Calu3 (cell line): ENCODE measurements at regions not wholly inside any gene's neighbourhood (a gene's known extent, or its start where the extent isn't known, plus 50 kb on each side); places are given as distances from the start of the nearest gene placed in this dataset.

Experiments used
- BruUV-seq: library from RNA; stranded (reverse); fragments of 400-500 nt; replicated peaks from 2 replicates; lab custom pipeline; 2021; lab: Mats Ljungman, UMichigan
- CTCF ChIA-PET: fragments of 300-600 bp; sonication (Branson Sonifier 250); formaldehyde crosslinking; loops from one replicate; lab custom pipeline; 2022; ENCODE audit warnings: antibody characterized with exemption; lab: Charles Lee
- DNase-seq: peaks from one replicate; pipeline ENCODE4 v3.0.0; 2022
- H3K27ac Mint-ChIP-seq: one replicate; pipeline ENCODE4 v1.8.0; 2022; ENCODE audit warnings: mixed read lengths; ENCODE audit not compliant: unreplicated experiment
- H3K27me3 Mint-ChIP-seq: one replicate; pipeline ENCODE4 v1.8.0; 2022; ENCODE audit warnings: mixed read lengths; ENCODE audit not compliant: unreplicated experiment
- H3K36me3 Mint-ChIP-seq: one replicate; pipeline ENCODE4 v1.8.0; 2022; ENCODE audit warnings: mild to moderate bottlenecking, moderate library complexity, mixed read lengths; ENCODE audit not compliant: insufficient read depth, unreplicated experiment
- H3K4me1 Mint-ChIP-seq: one replicate; pipeline ENCODE4 v1.8.0; 2022; ENCODE audit warnings: mild to moderate bottlenecking, low read depth, mixed read lengths; ENCODE audit not compliant: unreplicated experiment
- H3K4me3 Mint-ChIP-seq: one replicate; pipeline ENCODE4 v1.8.0; 2022; ENCODE audit warnings: mild to moderate bottlenecking, low read depth, moderate library complexity, mixed read lengths; ENCODE audit not compliant: unreplicated experiment
- H3K9me3 Mint-ChIP-seq: one replicate; pipeline ENCODE4 v1.8.0; 2022; ENCODE audit warnings: low read depth, mixed read lengths; ENCODE audit not compliant: unreplicated experiment
- intact Hi-C: fragments of 100-400 bp; cut with micrococcal nuclease; formaldehyde crosslinking; loops from one replicate; pipeline ENCODE4 v1.10.0; 2022; ENCODE audit not compliant: unreplicated experiment
- TF ChIP-seq, protein P1 (sequence below): fragments of 200-600 bp; IDR thresholded peaks from one replicate; pipeline ENCODE4 v1.8.0; 2022; ENCODE audit warnings: antibody characterized with exemption; ENCODE audit not compliant: unreplicated experiment

DNA sequence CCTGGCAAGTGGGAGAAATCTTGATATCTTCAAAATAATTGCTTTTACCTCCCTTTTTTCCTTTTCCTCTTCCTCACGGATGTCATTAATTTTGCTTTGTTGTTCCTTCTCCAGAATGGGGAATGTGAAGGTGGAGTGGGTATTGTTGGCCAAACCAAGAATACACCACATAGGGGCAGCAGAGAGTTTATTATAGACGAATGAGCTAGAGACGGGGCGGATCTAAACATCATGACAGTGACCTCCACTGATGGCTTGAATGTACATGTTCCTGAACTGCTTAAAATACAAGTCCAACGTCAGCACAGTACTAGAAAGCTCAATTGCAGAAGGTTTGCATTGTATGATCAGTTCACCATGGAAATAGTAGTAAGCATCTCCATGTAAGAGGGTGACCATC, 122.3 kb upstream of the SNX19 start:
- DNase-seq: no peak
- TF ChIP-seq, protein P1, sequence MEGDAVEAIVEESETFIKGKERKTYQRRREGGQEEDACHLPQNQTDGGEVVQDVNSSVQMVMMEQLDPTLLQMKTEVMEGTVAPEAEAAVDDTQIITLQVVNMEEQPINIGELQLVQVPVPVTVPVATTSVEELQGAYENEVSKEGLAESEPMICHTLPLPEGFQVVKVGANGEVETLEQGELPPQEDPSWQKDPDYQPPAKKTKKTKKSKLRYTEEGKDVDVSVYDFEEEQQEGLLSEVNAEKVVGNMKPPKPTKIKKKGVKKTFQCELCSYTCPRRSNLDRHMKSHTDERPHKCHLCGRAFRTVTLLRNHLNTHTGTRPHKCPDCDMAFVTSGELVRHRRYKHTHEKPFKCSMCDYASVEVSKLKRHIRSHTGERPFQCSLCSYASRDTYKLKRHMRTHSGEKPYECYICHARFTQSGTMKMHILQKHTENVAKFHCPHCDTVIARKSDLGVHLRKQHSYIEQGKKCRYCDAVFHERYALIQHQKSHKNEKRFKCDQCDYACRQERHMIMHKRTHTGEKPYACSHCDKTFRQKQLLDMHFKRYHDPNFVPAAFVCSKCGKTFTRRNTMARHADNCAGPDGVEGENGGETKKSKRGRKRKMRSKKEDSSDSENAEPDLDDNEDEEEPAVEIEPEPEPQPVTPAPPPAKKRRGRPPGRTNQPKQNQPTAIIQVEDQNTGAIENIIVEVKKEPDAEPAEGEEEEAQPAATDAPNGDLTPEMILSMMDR: no peak
- CTCF ChIA-PET: no interaction called here
- H3K9me3 Mint-ChIP-seq: peaks cover 4% of the 10 kb centered on the region
- no peaks in the 10 kb centered on the region for H3K36me3 Mint-ChIP-seq
- H3K4me1 Mint-ChIP-seq: peaks cover 7% of the 10 kb centered on the region
- H3K4me3 Mint-ChIP-seq: no peak overlapping the region
- no peaks in the 10 kb centered on the region for H3K27me3 Mint-ChIP-seq
- BruUV-seq: no TSS peak
- intact Hi-C loops: loop anchor here (10.0 kb wide), 1 partner anchor 114 kb away; no protein-coding TSS in a partner anchor
- no peak overlapping the region for H3K27ac Mint-ChIP-seq

DNA sequence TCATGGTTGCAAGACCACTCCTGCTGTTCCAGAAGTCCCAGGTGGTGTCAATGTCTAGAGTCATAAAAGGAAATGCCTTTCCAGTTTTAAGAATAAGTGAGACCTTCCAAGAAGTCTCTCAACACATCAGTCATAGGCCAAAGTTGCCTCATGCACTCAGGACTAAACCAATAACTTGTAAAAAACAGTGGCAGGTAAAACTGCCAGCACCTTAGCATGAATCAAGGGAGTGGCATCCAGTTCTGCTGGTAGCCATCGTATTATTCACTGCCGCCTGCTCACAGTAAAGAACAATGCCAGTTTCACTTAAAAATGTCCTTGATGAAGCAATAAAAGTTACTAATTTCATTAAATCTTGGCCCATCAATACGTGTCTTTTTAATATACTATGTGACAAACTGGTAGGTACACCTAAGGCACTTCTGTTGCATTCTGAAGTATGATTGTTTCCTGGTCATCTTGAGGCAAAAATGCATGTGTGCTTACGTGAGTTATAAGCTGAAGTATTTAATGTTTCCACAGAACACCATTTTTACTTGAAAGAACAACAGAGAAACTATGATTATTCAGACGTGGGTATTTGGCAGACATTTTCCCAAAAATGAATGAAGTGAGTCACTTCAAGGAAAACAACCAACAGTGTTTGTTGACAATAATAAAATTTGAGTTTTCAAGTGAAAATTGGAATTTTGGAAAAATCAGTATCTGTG, 125.2 kb upstream of the SNX19 start:
- Mint-ChIP-seq H3K36me3 (no peaks in the 10 kb centered on the region), H3K9me3 (peaks cover 2% of the 10 kb centered on the region), H3K4me3 (no peak overlapping the region), H3K27me3 (peaks cover 7% of the 10 kb centered on the region), H3K27ac (no peak overlapping the region), H3K4me1 (peaks cover 7% of the 10 kb centered on the region)
- intact Hi-C loops: loop anchor here (1.0 kb wide), 1 partner anchor 8 kb away; no protein-coding TSS in a partner anchor
- TF ChIP-seq, protein P1: no peak
- peak; percentile 2 for DNase-seq
- CTCF ChIA-PET: no interaction called here
- BruUV-seq: no TSS peak

GRCh38 chr11:131042041-131042390, 125.7 kb upstream of the SNX19 start:
- intact Hi-C loops: no loop called here
- DNase-seq: no peak
- peaks cover 6% of the 10 kb centered on the region for H3K9me3 Mint-ChIP-seq
- BruUV-seq: no TSS peak
- H3K4me3 Mint-ChIP-seq: no peak overlapping the region
- no peak overlapping the region for H3K27ac Mint-ChIP-seq
- H3K36me3 Mint-ChIP-seq: no peaks in the 10 kb centered on the region
- CTCF ChIA-PET: no interaction called here
- TF ChIP-seq, protein P1: no peak
- H3K4me1 Mint-ChIP-seq: peaks cover 7% of the 10 kb centered on the region
- H3K27me3 Mint-ChIP-seq: peaks cover 12% of the 10 kb centered on the region

GRCh38 chr11:131043251-131043650, 127.0 kb upstream of the SNX19 start:
- CTCF ChIA-PET: no interaction called here
- peaks cover 10% of the 10 kb centered on the region for H3K9me3 Mint-ChIP-seq
- peaks cover 7% of the 10 kb centered on the region for H3K4me1 Mint-ChIP-seq
- no peak overlapping the region for H3K4me3 Mint-ChIP-seq
- no peaks in the 10 kb centered on the region for H3K36me3 Mint-ChIP-seq
- BruUV-seq: no TSS peak
- TF ChIP-seq, protein P1: no peak
- no peak for DNase-seq
- intact Hi-C loops: no loop called here
- H3K27ac Mint-ChIP-seq: no peak overlapping the region
- H3K27me3 Mint-ChIP-seq: peaks cover 24% of the 10 kb centered on the region
